Ovary (tissue), 3 donors: ENCODE measurements at regions not wholly inside any gene's neighbourhood (a gene's known extent, or its start where the extent isn't known, plus 50 kb on each side); places are given as distances from the start of the nearest gene placed in this dataset.

Experiments
- CTCF ChIP-seq, 3 donors: fragments of 450-650 bp in 2 of 3; fragments of 200-600 bp in 1 of 3; IDR thresholded peaks; one replicate each; pipeline versions ENCODE4 v1.5.1 to v1.8.0; 2016 to 2022; ENCODE audit warnings: antibody characterized with exemption in 3 of 3, mild to moderate bottlenecking in 1 of 3
- EP300 ChIP-seq: sonication (generic); formaldehyde crosslinking; IDR thresholded peaks from one replicate; pipeline ENCODE4 v1.6.1; 2017; ENCODE audit warnings: antibody characterized with exemption
- donor health status: DM: no; HTN: no; CAD: no.

GRCh38 chr4:164481306-164482091 lies 272.4 kb upstream of the SMIM31 start:
- no peak for TF ChIP-seq EP300
- no peak for TF ChIP-seq CTCF (IDR thresholded peaks at IDR 0.05)
